ENCODE measurements at regions not wholly inside any gene's neighbourhood (a gene's known extent, or its start where the extent isn't known, plus 50 kb on each side); places are given as distances from the start of the nearest gene placed in this dataset.

DNA sequence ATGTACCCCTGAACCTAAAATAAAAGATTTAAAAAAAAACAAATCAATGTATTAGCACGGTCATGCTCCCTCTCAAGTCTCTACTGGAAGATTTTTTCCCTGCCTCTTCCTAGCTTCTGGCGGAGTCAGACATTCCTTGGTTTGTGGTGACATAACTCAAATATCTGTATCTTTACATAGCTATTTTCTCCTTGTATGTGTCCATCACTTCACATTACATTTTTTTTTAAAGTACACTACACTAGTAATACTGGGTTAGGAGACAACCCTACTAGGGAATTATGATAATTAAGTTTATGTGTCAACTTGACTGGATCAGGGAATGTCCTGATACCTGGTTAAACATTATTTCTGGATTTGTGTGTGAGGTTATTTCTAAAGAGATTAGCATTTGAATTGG lies 1197.9 kb downstream of the TECRL start:
- BruUV-seq (replicated peaks) = no TSS peak
- POLR2A ChIA-PET = no interaction called here

More for the DNA sequence above, 1197.9 kb downstream of the TECRL start:
- in situ Hi-C loops (cut with MboI) = no loop called here
- Histone ChIP-seq H3K4me1 (ENCODE audit: control insufficient read depth, insufficient read depth, low read length) (no peaks in the 10 kb centered on the region), H3K79me2 (ENCODE audit: control insufficient read depth, insufficient read depth, low read length) (no peaks in the 10 kb centered on the region), H3K36me3 (ENCODE audit: control insufficient read depth in 2 of 2, insufficient read depth in 2 of 2, low read length in 1 of 2) (no peaks in the 10 kb centered on the region), H3K27ac (ENCODE audit: control insufficient read depth, insufficient read depth) (no peak overlapping the region), H3K9ac (ENCODE audit: control insufficient read depth, insufficient read depth, low read length) (no peak overlapping the region), H3K4me2 (ENCODE audit: control insufficient read depth, insufficient read depth) (no peak overlapping the region), H4K20me1 (ENCODE audit: control insufficient read depth, insufficient read depth) (no peaks in the 10 kb centered on the region), H3K27me3 (replicated peaks in 1 of 2; ENCODE audit: control insufficient read depth in 2 of 2, insufficient read depth in 2 of 2, low read length in 1 of 2) (no peaks in the 10 kb centered on the region), H3K9me3 (replicated peaks; ENCODE audit: control insufficient read depth, insufficient read depth, low read length) (no peaks in the 10 kb centered on the region), H3K4me3 (no peak overlapping the region), H2AFZ (ENCODE audit: control insufficient read depth, low read depth, low read length) (no peak overlapping the region)
- ChIA-PET RAD21 (ENCODE audit: unreplicated experiment) (interaction anchor here (0.6 kb wide), 1 partner anchor 715 kb away, joined by 3 read pairs; no protein-coding TSS in a partner anchor), SMC1A (ENCODE audit: uncharacterized antibody, unreplicated experiment) (no interaction called here), CTCF (no interaction called here)
- DNase-seq (ENCODE audit: low read depth, low spot score) (no peak), FAIRE-seq (no peak), ATAC-seq (no peak)
- TF ChIP-seq ETV6 (conservative IDR thresholded peaks at IDR 0.05 in 1 of 2, IDR thresholded peaks at IDR 0.05 in 1 of 2; ENCODE audit: borderline replicate concordance in 1 of 2, low read depth in 1 of 2) (no peak), EP300 (IDR thresholded peaks at IDR 0.05; ENCODE audit: borderline replicate concordance in 1 of 2, control insufficient read depth in 1 of 2, low read depth in 2 of 2, low read length in 2 of 2) (no peak), BCLAF1 (IDR thresholded peaks at IDR 0.05) (no peak), CREB1 (IDR thresholded peaks at IDR 0.05; ENCODE audit: low read depth) (no peak), IKZF2 (IDR thresholded peaks at IDR 0.05) (no peak), IRF4 (IDR thresholded peaks at IDR 0.05; ENCODE audit: low read depth, low read length) (no peak), STAT1 (conservative IDR thresholded peaks at IDR 0.05) (no peak), E2F8 (IDR thresholded peaks at IDR 0.05; ENCODE audit: low read depth, partially characterized antibody) (no peak), MYC (IDR thresholded peaks at IDR 0.05; ENCODE audit: insufficient read depth, insufficient read length, insufficient replicate concordance, low read length, severe bottlenecking) (no peak), CHD1 (IDR thresholded peaks at IDR 0.05; ENCODE audit: low read depth, low read length) (no peak), WRNIP1 (IDR thresholded peaks at IDR 0.05; ENCODE audit: borderline replicate concordance, low read depth, low read length) (no peak), IRF5 (IDR thresholded peaks at IDR 0.05; ENCODE audit: borderline replicate concordance) (no peak), HSF1 (IDR thresholded peaks at IDR 0.05; ENCODE audit: low read depth, low read length) (no peak), NBN (IDR thresholded peaks at IDR 0.05) (no peak)
- WGBS (ENCODE audit: insufficient coverage, insufficient replicate concordance, low lambda C conversion rate, missing lambda C conversion rate) = 5% methylated on average over 2 of the region's 2 CpGs
- intact Hi-C loops (cut with micrococcal nuclease; ENCODE audit: unreplicated experiment) = no loop called here

All from GM12878 (cell line).